ENCODE measurements at regions not wholly inside any gene's neighbourhood (a gene's known extent, or its start where the extent isn't known, plus 50 kb on each side); places are given as distances from the start of the nearest gene placed in this dataset.

DNA sequence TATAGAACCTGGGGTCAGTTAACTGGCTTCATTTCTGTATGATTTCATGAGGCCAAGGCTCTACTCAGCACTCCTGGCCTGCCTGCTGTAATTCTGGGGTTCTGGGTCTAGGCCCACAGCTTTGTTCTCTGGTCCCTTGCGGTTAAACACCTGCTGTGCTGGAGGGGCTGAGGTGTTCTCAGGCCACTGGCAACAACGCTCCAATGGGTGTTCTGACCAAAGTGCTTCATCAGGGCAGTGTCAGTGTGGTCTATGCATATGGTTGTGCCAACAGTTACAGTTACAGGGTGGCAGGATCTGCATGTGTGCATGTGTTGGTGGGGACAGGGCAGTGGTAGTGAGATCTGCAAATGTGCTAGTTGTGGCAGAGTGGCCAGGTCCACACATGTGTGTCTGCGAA, 64.1 kb upstream of the GMNC start:
- H3K27ac Mint-ChIP-seq, result no peak overlapping the region
- DNase-seq, result no peak
- intact Hi-C loops (cut with micrococcal nuclease), result no loop called here
- H3K9me3 Mint-ChIP-seq, result peaks cover 4 to 16% (median 10%) of the 10 kb centered on the region in 7 donors
- no peaks in the 10 kb centered on the region for H3K4me1 ChIP-seq (ENCODE audit: control insufficient read depth in 1 of 2, insufficient read depth in 2 of 2, low read length in 2 of 2)
- no peak overlapping the region for H3K9ac ChIP-seq (ENCODE audit: insufficient read depth, low read length, poor library complexity, severe bottlenecking)
- H3K9me3 ChIP-seq (replicated peaks in 1 of 2; ENCODE audit: control insufficient read depth in 1 of 2, insufficient read depth in 1 of 2, low read length in 2 of 2), result no peaks in the 10 kb centered on the region
- H3K27me3 Mint-ChIP-seq (ENCODE audit: low read depth in 3 of 3), result peaks cover 0 to 2% (median 0%) of the 10 kb centered on the region in 3 donors
- no peaks in the 10 kb centered on the region for H3K36me3 ChIP-seq (replicated peaks in 1 of 2; ENCODE audit: control insufficient read depth in 1 of 2, insufficient read depth in 2 of 2, low read length in 2 of 2)
- no peak overlapping the region for H3K27ac ChIP-seq (ENCODE audit: low read depth in 1 of 2, low read length in 2 of 2)
- no peak overlapping the region for H3K4me2 ChIP-seq (replicated peaks; ENCODE audit: extremely low read depth, low read length, poor library complexity, severe bottlenecking)
- H3K79me2 ChIP-seq (ENCODE audit: insufficient read depth, low read length), result no peaks in the 10 kb centered on the region
- no peaks in the 10 kb centered on the region for H3K4me1 Mint-ChIP-seq
- no peaks in the 10 kb centered on the region for H3K27me3 ChIP-seq (ENCODE audit: control insufficient read depth in 2 of 2, insufficient read depth in 2 of 2, low read length in 2 of 2)
- 78% methylated on average over 2 of the region's 3 CpGs for whole genome bisulfite sequencing (ENCODE audit: insufficient coverage)
- H3K4me3 ChIP-seq (replicated peaks in 1 of 3; ENCODE audit: low read depth in 2 of 3, low read length in 3 of 3), result no peak overlapping the region
- TF ChIP-seq, protein P1, sequence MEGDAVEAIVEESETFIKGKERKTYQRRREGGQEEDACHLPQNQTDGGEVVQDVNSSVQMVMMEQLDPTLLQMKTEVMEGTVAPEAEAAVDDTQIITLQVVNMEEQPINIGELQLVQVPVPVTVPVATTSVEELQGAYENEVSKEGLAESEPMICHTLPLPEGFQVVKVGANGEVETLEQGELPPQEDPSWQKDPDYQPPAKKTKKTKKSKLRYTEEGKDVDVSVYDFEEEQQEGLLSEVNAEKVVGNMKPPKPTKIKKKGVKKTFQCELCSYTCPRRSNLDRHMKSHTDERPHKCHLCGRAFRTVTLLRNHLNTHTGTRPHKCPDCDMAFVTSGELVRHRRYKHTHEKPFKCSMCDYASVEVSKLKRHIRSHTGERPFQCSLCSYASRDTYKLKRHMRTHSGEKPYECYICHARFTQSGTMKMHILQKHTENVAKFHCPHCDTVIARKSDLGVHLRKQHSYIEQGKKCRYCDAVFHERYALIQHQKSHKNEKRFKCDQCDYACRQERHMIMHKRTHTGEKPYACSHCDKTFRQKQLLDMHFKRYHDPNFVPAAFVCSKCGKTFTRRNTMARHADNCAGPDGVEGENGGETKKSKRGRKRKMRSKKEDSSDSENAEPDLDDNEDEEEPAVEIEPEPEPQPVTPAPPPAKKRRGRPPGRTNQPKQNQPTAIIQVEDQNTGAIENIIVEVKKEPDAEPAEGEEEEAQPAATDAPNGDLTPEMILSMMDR (IDR thresholded peaks at IDR 0.05), result no peak
- no peaks in the 10 kb centered on the region for H3K36me3 Mint-ChIP-seq
- no peak overlapping the region for H2AFZ ChIP-seq (ENCODE audit: insufficient read depth, low read depth, low read length, poor library complexity, severe bottlenecking)
- H4K20me1 ChIP-seq (ENCODE audit: insufficient read depth, low read length), result no peaks in the 10 kb centered on the region
- no peak overlapping the region for H3K4me3 Mint-ChIP-seq

DNA sequence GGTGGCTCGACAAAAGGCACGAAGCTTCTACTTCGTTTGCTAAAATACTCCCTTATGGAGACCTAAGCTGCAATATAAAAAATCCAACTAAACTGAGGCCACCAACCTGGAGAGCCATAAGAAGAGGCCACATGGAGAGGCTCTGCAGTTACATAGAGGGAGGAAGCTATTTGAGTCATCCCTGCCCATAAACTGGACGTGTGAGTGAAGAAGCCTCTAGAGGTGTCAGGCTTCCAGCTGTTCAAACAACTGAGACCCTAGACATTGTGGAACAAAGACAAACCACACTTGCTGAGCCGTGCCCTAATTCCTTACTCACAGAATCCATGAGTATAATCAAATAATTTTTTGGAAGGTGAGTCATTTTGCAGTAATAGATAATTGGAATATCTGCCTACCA, 50.2 kb upstream of the GMNC start:
- no peak for DNase-seq
- no peaks in the 10 kb centered on the region for H4K20me1 ChIP-seq (ENCODE audit: insufficient read depth, low read length)
- Mint-ChIP-seq H3K27ac (no peak overlapping the region), H3K27me3 (ENCODE audit: low read depth in 3 of 3) (no peaks in the 10 kb centered on the region), H3K36me3 (no peaks in the 10 kb centered on the region), H3K4me3 (no peak overlapping the region), H3K9me3 (peaks cover 0 to 4% (median 0%) of the 10 kb centered on the region in 7 donors), H3K4me1 (no peaks in the 10 kb centered on the region)
- no peak overlapping the region for H3K4me3 ChIP-seq (replicated peaks in 1 of 3; ENCODE audit: low read depth in 2 of 3, low read length in 3 of 3)
- WGBS (ENCODE audit: insufficient coverage), result no CpG with 5 or more reads among the region's 5 CpGs
- H3K27me3 ChIP-seq (ENCODE audit: control insufficient read depth in 2 of 2, insufficient read depth in 2 of 2, low read length in 2 of 2), result no peaks in the 10 kb centered on the region
- intact Hi-C loops (cut with micrococcal nuclease), result no loop called here
- H3K4me1 ChIP-seq (ENCODE audit: control insufficient read depth in 1 of 2, insufficient read depth in 2 of 2, low read length in 2 of 2), result no peaks in the 10 kb centered on the region
- no peak overlapping the region for H2AFZ ChIP-seq (ENCODE audit: insufficient read depth, low read depth, low read length, poor library complexity, severe bottlenecking)
- no peaks in the 10 kb centered on the region for H3K36me3 ChIP-seq (replicated peaks in 1 of 2; ENCODE audit: control insufficient read depth in 1 of 2, insufficient read depth in 2 of 2, low read length in 2 of 2)
- H3K4me2 ChIP-seq (replicated peaks; ENCODE audit: extremely low read depth, low read length, poor library complexity, severe bottlenecking), result no peak overlapping the region
- H3K27ac ChIP-seq (ENCODE audit: low read depth in 1 of 2, low read length in 2 of 2), result no peak overlapping the region
- H3K9me3 ChIP-seq (replicated peaks in 1 of 2; ENCODE audit: control insufficient read depth in 1 of 2, insufficient read depth in 1 of 2, low read length in 2 of 2), result no peaks in the 10 kb centered on the region
- no peaks in the 10 kb centered on the region for H3K79me2 ChIP-seq (ENCODE audit: insufficient read depth, low read length)
- no peak overlapping the region for H3K9ac ChIP-seq (ENCODE audit: insufficient read depth, low read length, poor library complexity, severe bottlenecking)
- TF ChIP-seq, protein P1 (IDR thresholded peaks at IDR 0.05), result no peak

All from CD14-positive monocyte (primary cell).